GM12878 (cell line): ENCODE measurements at regions not wholly inside any gene's neighbourhood (a gene's known extent, or its start where the extent isn't known, plus 50 kb on each side); places are given as distances from the start of the nearest gene placed in this dataset.

ENCODE experiments used
- ATAC-seq: fragments of 200-7000 bp; cut with Tn5 transposase; 3 replicates; pipeline ENCODE4 v1.9.1; 2020; ENCODE audit warnings: mild to moderate bottlenecking, moderate library complexity
- BruUV-seq: library from RNA; stranded (reverse); fragments of 400-500 nt; replicated peaks from 2 replicates; lab custom pipeline; 2021; lab: Mats Ljungman, UMichigan
- CTCF ChIA-PET: fragments of 300-600 bp; sonication (Branson Sonifier 250); formaldehyde crosslinking; extraction: SDS; loops from one replicate; lab custom pipeline; 2021; ENCODE audit warnings: inconsistent platforms; lab: Yijun Ruan, JAX
- POLR2A ChIA-PET: fragments of 350-600 bp; formaldehyde crosslinking; extraction: SDS; loops from one replicate; lab custom pipeline; 2021; ENCODE audit warnings: inconsistent platforms; lab: Charles Lee
- RAD21 ChIA-PET: fragments of 300-600 bp; sonication (Branson Sonifier 250); formaldehyde crosslinking; loops from one replicate; lab custom pipeline; 2023; ENCODE audit warnings: antibody characterized with exemption; ENCODE audit not compliant: unreplicated experiment; lab: Charles Lee
- SMC1A ChIA-PET: fragments of 300-600 bp; sonication (Branson Sonifier 250); formaldehyde crosslinking; loops from one replicate; lab custom pipeline; 2023; ENCODE audit not compliant: unreplicated experiment, uncharacterized antibody; lab: Charles Lee
- DNase-seq: peaks from one replicate; pipeline ENCODE4 v3.0.0-alpha.2; 2011; ENCODE audit warnings: low read depth, low spot score
- FAIRE-seq: peaks from 3 replicates; lab custom pipeline; 2011; peaks lifted over from hg19 to GRCh38; lab: Jason Lieb, UNC
- H2AFZ ChIP-seq: 2 replicates; pipeline ENCODE4 v1.6.0; 2011; ENCODE audit warnings: low read depth, low read length, control low read depth; ENCODE audit not compliant: control insufficient read depth
- H3K27ac ChIP-seq: 2 replicates; pipeline ENCODE4 v1.5.1; 2011; ENCODE audit warnings: control low read depth; ENCODE audit not compliant: control insufficient read depth, insufficient read depth
- H3K27me3 ChIP-seq, 2 experiments: replicated peaks in 1 of 2; 2 replicates each; pipeline versions ENCODE4 v1.6.0 to v1.6.1; 2011; ENCODE audit warnings: low read length in 1 of 2; ENCODE audit not compliant: control insufficient read depth in 2 of 2, insufficient read depth in 2 of 2
- H3K36me3 ChIP-seq, 2 experiments: 2 replicates each; pipeline ENCODE4 v1.5.1; 2011; ENCODE audit warnings: low read length in 1 of 2; ENCODE audit not compliant: control insufficient read depth in 2 of 2, insufficient read depth in 2 of 2
- H3K4me1 ChIP-seq: 2 replicates; pipeline ENCODE4 v1.6.1; 2011; ENCODE audit warnings: mild to moderate bottlenecking, low read length, moderate library complexity, mixed read lengths; ENCODE audit not compliant: control insufficient read depth, insufficient read depth
- H3K4me2 ChIP-seq: 2 replicates; pipeline ENCODE4 v1.6.0; 2011; ENCODE audit warnings: control low read depth; ENCODE audit not compliant: control insufficient read depth, insufficient read depth
- H3K4me3 ChIP-seq: fragments of 200-600 bp; sonication (generic); 2 replicates; pipeline ENCODE4 v1.5.1; 2016
- H3K79me2 ChIP-seq: 2 replicates; pipeline ENCODE4 v1.6.0; 2011; ENCODE audit warnings: low read length; ENCODE audit not compliant: control insufficient read depth, insufficient read depth
- H3K9ac ChIP-seq: 2 replicates; pipeline ENCODE4 v1.8.0; 2011; ENCODE audit warnings: low read length, control low read depth, mixed read lengths; ENCODE audit not compliant: control insufficient read depth, insufficient read depth
- H3K9me3 ChIP-seq: replicated peaks from 3 replicates; pipeline ENCODE4 v1.5.1; 2011; ENCODE audit warnings: mild to moderate bottlenecking, low read length; ENCODE audit not compliant: control insufficient read depth, insufficient read depth
- H4K20me1 ChIP-seq: 2 replicates; pipeline ENCODE4 v1.6.0; 2011; ENCODE audit not compliant: control insufficient read depth, insufficient read depth
- ATF7 ChIP-seq: fragments of 450-650 bp; IDR thresholded peaks from 2 replicates; pipeline ENCODE4 v1.6.1; 2016; ENCODE audit warnings: low read depth, mild to moderate bottlenecking
- CBX3 ChIP-seq: fragments of 200-600 bp; sonication (generic); IDR thresholded peaks from 2 replicates; pipeline ENCODE4 v1.6.1; 2016; ENCODE audit warnings: low read depth, borderline replicate concordance
- HDGF ChIP-seq: fragments of 450-650 bp; IDR thresholded peaks from 2 replicates; pipeline ENCODE4 v1.6.1; 2016; ENCODE audit warnings: antibody characterized with exemption
- JUND ChIP-seq: IDR thresholded peaks from 2 replicates; pipeline ENCODE4 v1.6.1; 2012; ENCODE audit warnings: low read depth, mild to moderate bottlenecking, low read length, improper control_type of control experiment, moderate library complexity
- KDM1A ChIP-seq: fragments of 200-600 bp; sonication (generic); IDR thresholded peaks from 2 replicates; pipeline ENCODE4 v1.6.1; 2016; ENCODE audit warnings: borderline replicate concordance
- MYC ChIP-seq: IDR thresholded peaks from 2 replicates; pipeline ENCODE4 v1.6.1; 2011; ENCODE audit warnings: mild to moderate bottlenecking, low read length, moderate library complexity, inconsistent platforms; ENCODE audit not compliant: insufficient read depth, insufficient replicate concordance, insufficient read length, severe bottlenecking
- NFXL1 ChIP-seq: fragments of 450-650 bp; IDR thresholded peaks from 2 replicates; pipeline ENCODE4 v1.6.1; 2017; ENCODE audit warnings: antibody characterized with exemption, mild to moderate bottlenecking, borderline replicate concordance
- NRF1 ChIP-seq: conservative IDR thresholded peaks from 2 replicates; pipeline ENCODE4 v1.6.1; 2011; ENCODE audit warnings: mild to moderate bottlenecking, low read depth, low read length, improper control_type of control experiment
- POU2F2 ChIP-seq: IDR thresholded peaks from 3 replicates; pipeline ENCODE4 v1.6.1; 2011; ENCODE audit warnings: low read depth, mild to moderate bottlenecking, low read length, borderline replicate concordance
- RELA ChIP-seq: fragments of 450-650 bp; IDR thresholded peaks from 2 replicates; pipeline ENCODE4 v1.8.0; 2014; ENCODE audit warnings: borderline replicate concordance; ENCODE audit not compliant: partially characterized antibody
- SMARCA5 ChIP-seq: fragments of 450-650 bp; IDR thresholded peaks from 2 replicates; pipeline ENCODE4 v1.6.1; 2017; ENCODE audit warnings: mild to moderate bottlenecking
- TARDBP ChIP-seq: IDR thresholded peaks from 2 replicates; pipeline ENCODE4 v1.6.1; 2016; ENCODE audit warnings: borderline replicate concordance
- WGBS: methylation state at CpG from one replicate; pipeline ENCODE4 v1.1.6; 2016; ENCODE audit warnings: low lambda C conversion rate; ENCODE audit not compliant: insufficient replicate concordance, insufficient coverage; ENCODE audit errors: missing lambda C conversion rate; 5-methylcytosine and 5-hydroxymethylcytosine counted together
- in situ Hi-C: fragments of 300-500 bp; cut with MboI; formaldehyde crosslinking; loops from 9 replicates; pipeline ENCODE4 v1.14.3; 2018; ENCODE audit warnings: mixed read lengths
- intact Hi-C: fragments of 100-400 bp; cut with micrococcal nuclease; formaldehyde crosslinking; loops from one replicate; pipeline ENCODE4 v1.14.2; 2022; ENCODE audit not compliant: unreplicated experiment
- TF ChIP-seq, protein P1 (sequence below): IDR thresholded peaks from 2 replicates; pipeline ENCODE4 v1.6.1; 2011; ENCODE audit warnings: mild to moderate bottlenecking, low read depth, low read length, moderate library complexity; ENCODE audit not compliant: insufficient replicate concordance
- TF ChIP-seq, protein P2 (sequence below): fragments of 450-650 bp; formaldehyde crosslinking; IDR thresholded peaks from 2 replicates; pipeline ENCODE4 v1.4.0; 2020; ENCODE audit warnings: mild to moderate bottlenecking, moderate library complexity
- TF ChIP-seq, protein P3 (sequence below): fragments of 450-650 bp; formaldehyde crosslinking; IDR thresholded peaks from 2 replicates; pipeline ENCODE4 v1.5.0; 2022; ENCODE audit warnings: mild to moderate bottlenecking, missing genetic modification characterization

GRCh38 chr10:26355241-26355640 lies 82.9 kb upstream of the APBB1IP start:
- H3K9me3 ChIP-seq = no peaks in the 10 kb centered on the region
- POLR2A ChIA-PET = no interaction called here
- TF ChIP-seq KDM1A = no peak
- TF ChIP-seq, protein P1, sequence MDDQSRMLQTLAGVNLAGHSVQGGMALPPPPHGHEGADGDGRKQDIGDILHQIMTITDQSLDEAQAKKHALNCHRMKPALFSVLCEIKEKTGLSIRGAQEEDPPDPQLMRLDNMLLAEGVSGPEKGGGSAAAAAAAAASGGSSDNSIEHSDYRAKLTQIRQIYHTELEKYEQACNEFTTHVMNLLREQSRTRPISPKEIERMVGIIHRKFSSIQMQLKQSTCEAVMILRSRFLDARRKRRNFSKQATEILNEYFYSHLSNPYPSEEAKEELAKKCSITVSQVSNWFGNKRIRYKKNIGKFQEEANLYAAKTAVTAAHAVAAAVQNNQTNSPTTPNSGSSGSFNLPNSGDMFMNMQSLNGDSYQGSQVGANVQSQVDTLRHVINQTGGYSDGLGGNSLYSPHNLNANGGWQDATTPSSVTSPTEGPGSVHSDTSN = no peak
- no peak for TF ChIP-seq ATF7
- no peak for TF ChIP-seq SMARCA5
- no peak for TF ChIP-seq NRF1
- TF ChIP-seq RELA = no peak
- TF ChIP-seq POU2F2 = no peak
- TF ChIP-seq, protein P2, sequence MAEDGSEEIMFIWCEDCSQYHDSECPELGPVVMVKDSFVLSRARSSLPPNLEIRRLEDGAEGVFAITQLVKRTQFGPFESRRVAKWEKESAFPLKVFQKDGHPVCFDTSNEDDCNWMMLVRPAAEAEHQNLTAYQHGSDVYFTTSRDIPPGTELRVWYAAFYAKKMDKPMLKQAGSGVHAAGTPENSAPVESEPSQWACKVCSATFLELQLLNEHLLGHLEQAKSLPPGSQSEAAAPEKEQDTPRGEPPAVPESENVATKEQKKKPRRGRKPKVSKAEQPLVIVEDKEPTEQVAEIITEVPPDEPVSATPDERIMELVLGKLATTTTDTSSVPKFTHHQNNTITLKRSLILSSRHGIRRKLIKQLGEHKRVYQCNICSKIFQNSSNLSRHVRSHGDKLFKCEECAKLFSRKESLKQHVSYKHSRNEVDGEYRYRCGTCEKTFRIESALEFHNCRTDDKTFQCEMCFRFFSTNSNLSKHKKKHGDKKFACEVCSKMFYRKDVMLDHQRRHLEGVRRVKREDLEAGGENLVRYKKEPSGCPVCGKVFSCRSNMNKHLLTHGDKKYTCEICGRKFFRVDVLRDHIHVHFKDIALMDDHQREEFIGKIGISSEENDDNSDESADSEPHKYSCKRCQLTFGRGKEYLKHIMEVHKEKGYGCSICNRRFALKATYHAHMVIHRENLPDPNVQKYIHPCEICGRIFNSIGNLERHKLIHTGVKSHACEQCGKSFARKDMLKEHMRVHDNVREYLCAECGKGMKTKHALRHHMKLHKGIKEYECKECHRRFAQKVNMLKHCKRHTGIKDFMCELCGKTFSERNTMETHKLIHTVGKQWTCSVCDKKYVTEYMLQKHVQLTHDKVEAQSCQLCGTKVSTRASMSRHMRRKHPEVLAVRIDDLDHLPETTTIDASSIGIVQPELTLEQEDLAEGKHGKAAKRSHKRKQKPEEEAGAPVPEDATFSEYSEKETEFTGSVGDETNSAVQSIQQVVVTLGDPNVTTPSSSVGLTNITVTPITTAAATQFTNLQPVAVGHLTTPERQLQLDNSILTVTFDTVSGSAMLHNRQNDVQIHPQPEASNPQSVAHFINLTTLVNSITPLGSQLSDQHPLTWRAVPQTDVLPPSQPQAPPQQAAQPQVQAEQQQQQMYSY (CRISPR knock-in tag) = no peak
- TF ChIP-seq, protein P3, sequence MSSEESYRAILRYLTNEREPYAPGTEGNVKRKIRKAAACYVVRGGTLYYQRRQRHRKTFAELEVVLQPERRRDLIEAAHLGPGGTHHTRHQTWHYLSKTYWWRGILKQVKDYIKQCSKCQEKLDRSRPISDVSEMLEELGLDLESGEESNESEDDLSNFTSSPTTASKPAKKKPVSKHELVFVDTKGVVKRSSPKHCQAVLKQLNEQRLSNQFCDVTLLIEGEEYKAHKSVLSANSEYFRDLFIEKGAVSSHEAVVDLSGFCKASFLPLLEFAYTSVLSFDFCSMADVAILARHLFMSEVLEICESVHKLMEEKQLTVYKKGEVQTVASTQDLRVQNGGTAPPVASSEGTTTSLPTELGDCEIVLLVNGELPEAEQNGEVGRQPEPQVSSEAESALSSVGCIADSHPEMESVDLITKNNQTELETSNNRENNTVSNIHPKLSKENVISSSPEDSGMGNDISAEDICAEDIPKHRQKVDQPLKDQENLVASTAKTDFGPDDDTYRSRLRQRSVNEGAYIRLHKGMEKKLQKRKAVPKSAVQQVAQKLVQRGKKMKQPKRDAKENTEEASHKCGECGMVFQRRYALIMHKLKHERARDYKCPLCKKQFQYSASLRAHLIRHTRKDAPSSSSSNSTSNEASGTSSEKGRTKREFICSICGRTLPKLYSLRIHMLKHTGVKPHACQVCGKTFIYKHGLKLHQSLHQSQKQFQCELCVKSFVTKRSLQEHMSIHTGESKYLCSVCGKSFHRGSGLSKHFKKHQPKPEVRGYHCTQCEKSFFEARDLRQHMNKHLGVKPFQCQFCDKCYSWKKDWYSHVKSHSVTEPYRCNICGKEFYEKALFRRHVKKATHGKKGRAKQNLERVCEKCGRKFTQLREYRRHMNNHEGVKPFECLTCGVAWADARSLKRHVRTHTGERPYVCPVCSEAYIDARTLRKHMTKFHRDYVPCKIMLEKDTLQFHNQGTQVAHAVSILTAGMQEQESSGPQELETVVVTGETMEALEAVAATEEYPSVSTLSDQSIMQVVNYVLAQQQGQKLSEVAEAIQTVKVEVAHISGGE (CRISPR knock-in tag) = no peak
- TF ChIP-seq MYC = no peak
- no peak for TF ChIP-seq NFXL1
- TF ChIP-seq TARDBP = no peak
- TF ChIP-seq HDGF = no peak
- TF ChIP-seq CBX3 = no peak
- no peak for TF ChIP-seq JUND

More at GRCh38 chr10:26355241-26355640, 82.9 kb upstream of the APBB1IP start:
- Histone ChIP-seq H3K27ac (no peak overlapping the region), H3K36me3 (no peaks in the 10 kb centered on the region), H3K4me2 (no peak overlapping the region), H3K27me3 (no peaks in the 10 kb centered on the region), H3K9ac (no peak overlapping the region), H3K4me1 (no peaks in the 10 kb centered on the region), H3K4me3 (no peak overlapping the region), H4K20me1 (no peaks in the 10 kb centered on the region), H2AFZ (no peak overlapping the region), H3K79me2 (no peaks in the 10 kb centered on the region)
- no TSS peak for BruUV-seq
- FAIRE-seq (no peak), DNase-seq (no peak), ATAC-seq (no peak)
- in situ Hi-C loops = no loop called here
- SMC1A ChIA-PET = interaction anchor here (0.7 to 1.1 kb wide), 3 partner anchors 13 to 54 kb away, joined by 3 to 5 read pairs (median 3); no protein-coding TSS in a partner anchor
- WGBS = 71% methylated on average over 6 of the region's 6 CpGs
- CTCF ChIA-PET = interaction anchor here (0.6 to 1.4 kb wide), 2 partner anchors 22 to 142 kb away, joined by 3 to 4 read pairs; no protein-coding TSS in a partner anchor
- RAD21 ChIA-PET = interaction anchor here (0.5 to 0.9 kb wide), 2 partner anchors 17 to 280 kb away, joined by 3 read pairs; no protein-coding TSS in a partner anchor
- intact Hi-C loops = no loop called here
